Body of pancreas (tissue), 4 donors: ENCODE measurements at regions not wholly inside any gene's neighbourhood (a gene's known extent, or its start where the extent isn't known, plus 50 kb on each side); places are given as distances from the start of the nearest gene placed in this dataset.

Experiments
- ATAC-seq: fragments of 150-250 bp; one replicate; pipeline ENCODE4 v1.9.1; 2016
- DNase-seq, 4 donors: peaks; one replicate each; pipeline ENCODE4 v3.0.0-alpha.2; 2019
- H3K27ac ChIP-seq, 4 donors: fragments of 200-600 bp; sonication (generic); 1 replicate in 3 of 4; 2 replicates in 1 of 4; pipeline versions ENCODE4 v1.5.1 to v1.6.1; 2016 to 2019; ENCODE audit warnings: mild to moderate bottlenecking in 1 of 4, mixed read lengths in 1 of 4, moderate library complexity in 1 of 4
- H3K27me3 ChIP-seq, 2 donors: fragments of 200-600 bp; sonication (generic); one replicate each; pipeline ENCODE4 v1.6.0; 2016; ENCODE audit warnings: mild to moderate bottlenecking in 1 of 2
- H3K36me3 ChIP-seq, 2 donors: fragments of 200-600 bp; sonication (generic); replicated peaks in 1 of 2; 2 replicates each; pipeline ENCODE4 v1.5.1; 2016; ENCODE audit warnings: low read depth in 2 of 2; ENCODE audit not compliant: insufficient read depth in 1 of 2
- H3K4me1 ChIP-seq: fragments of 200-600 bp; sonication (generic); one replicate; pipeline ENCODE4 v1.6.0; 2016
- H3K4me3 ChIP-seq, 2 donors: fragments of 200-600 bp; sonication (generic); 1 replicate in 1 of 2; 2 replicates in 1 of 2; pipeline ENCODE4 v1.5.1; 2016 to 2019
- H3K9me3 ChIP-seq, 3 donors: fragments of 200-600 bp; sonication (generic); 1 replicate in 2 of 3; 2 replicates in 1 of 3; pipeline ENCODE4 v1.5.1; 2016
- CTCF ChIP-seq, 7 experiments: fragments of 450-650 bp in 4 of 7; fragments of 200-600 bp in 3 of 7; sonication (generic) in 3 of 7; IDR thresholded peaks; one replicate each; pipeline ENCODE4 v1.5.1; 2016 to 2019; ENCODE audit warnings: antibody characterized with exemption in 7 of 7
- POLR2A ChIP-seq, 3 donors: fragments of 450-650 bp; IDR thresholded peaks; one replicate each; pipeline ENCODE4 v1.6.1; 2016; ENCODE audit warnings: antibody characterized with exemption in 3 of 3, mild to moderate bottlenecking in 2 of 3
- WGBS, 2 donors: methylation state at CpG; one replicate each; pipeline ENCODE4 v1.1.5; 2017; 5-methylcytosine and 5-hydroxymethylcytosine counted together
- intact Hi-C: fragments of 100-400 bp; cut with DNase I; formaldehyde crosslinking; loops from one replicate; pipeline ENCODE4 v1.15.1; 2023

GRCh38 chr13:32857689-32858088, 158.5 kb upstream of the KL start:
- no peaks in the 10 kb centered on the region for H3K27me3 ChIP-seq
- H3K4me3 ChIP-seq: no peak overlapping the region
- no peak for ATAC-seq
- H3K27ac ChIP-seq: no peak overlapping the region
- peaks cover 0 to 12% (median 0%) of the 10 kb centered on the region in 3 donors for H3K9me3 ChIP-seq
- intact Hi-C loops: no loop called here
- no peaks in the 10 kb centered on the region for H3K36me3 ChIP-seq
- TF ChIP-seq POLR2A (IDR thresholded peaks at IDR 0.05) (no peak), CTCF (IDR thresholded peaks at IDR 0.05) (no peak)
- WGBS, 2 donors: 77 to 88% methylated on average over 4 to 6 of the region's 6 CpGs
- no peak for DNase-seq
- no peaks in the 10 kb centered on the region for H3K4me1 ChIP-seq

GRCh38 chr13:32859707-32860292, 156.4 kb upstream of the KL start:
- Histone ChIP-seq H3K36me3 (no peaks in the 10 kb centered on the region), H3K27ac (no peak overlapping the region), H3K9me3 (peaks cover 0 to 12% (median 0%) of the 10 kb centered on the region in 3 donors), H3K4me1 (no peaks in the 10 kb centered on the region), H3K4me3 (no peak overlapping the region), H3K27me3 (no peaks in the 10 kb centered on the region)
- DNase-seq (no peak), ATAC-seq (no peak)
- TF ChIP-seq CTCF (IDR thresholded peaks at IDR 0.05) (no peak), POLR2A (IDR thresholded peaks at IDR 0.05) (no peak)
- intact Hi-C loops: no loop called here
- WGBS, 2 donors: 83 to 86% methylated on average over 14 of the region's 14 CpGs

GRCh38 chr13:32861304-32861703, 154.9 kb upstream of the KL start:
- no peaks in the 10 kb centered on the region for H3K36me3 ChIP-seq
- no peak overlapping the region for H3K4me3 ChIP-seq
- TF ChIP-seq POLR2A (IDR thresholded peaks at IDR 0.05) (no peak), CTCF (IDR thresholded peaks at IDR 0.05) (no peak)
- no peak overlapping the region for H3K27ac ChIP-seq
- WGBS, 2 donors: 77 to 82% methylated on average over 3 of the region's 3 CpGs
- ATAC-seq: no peak
- peaks cover 0 to 12% (median 0%) of the 10 kb centered on the region in 3 donors for H3K9me3 ChIP-seq
- DNase-seq: no peak
- intact Hi-C loops: no loop called here
- no peaks in the 10 kb centered on the region for H3K27me3 ChIP-seq
- H3K4me1 ChIP-seq: no peaks in the 10 kb centered on the region

- Histone ChIP-seq H3K9me3 (peaks cover 0 to 12% (median 0%) of the 10 kb centered on the region in 3 donors), H3K27ac (no peak overlapping the region), H3K4me1 (no peaks in the 10 kb centered on the region), H3K36me3 (no peaks in the 10 kb centered on the region), H3K27me3 (no peaks in the 10 kb centered on the region), H3K4me3 (no peak overlapping the region)
- DNase-seq (no peak), ATAC-seq (no peak)
- intact Hi-C loops: no loop called here
- WGBS, 2 donors: 79 to 80% methylated on average over 3 of the region's 3 CpGs
- TF ChIP-seq POLR2A (IDR thresholded peaks at IDR 0.05) (no peak), CTCF (IDR thresholded peaks at IDR 0.05) (no peak)
Observed at GRCh38 chr13:32863596-32863995, 152.6 kb upstream of the KL start.

GRCh38 chr13:32866921-32867320, 149.3 kb upstream of the KL start:
- H3K9me3 ChIP-seq: peaks cover 0 to 9% (median 0%) of the 10 kb centered on the region in 3 donors
- H3K27ac ChIP-seq: no peak overlapping the region
- no peak overlapping the region for H3K4me3 ChIP-seq
- TF ChIP-seq CTCF (IDR thresholded peaks at IDR 0.05) (no peak), POLR2A (IDR thresholded peaks at IDR 0.05) (no peak)
- no peaks in the 10 kb centered on the region for H3K36me3 ChIP-seq
- no peaks in the 10 kb centered on the region for H3K4me1 ChIP-seq
- intact Hi-C loops: no loop called here
- ATAC-seq (no peak), DNase-seq (no peak)
- WGBS, 2 donors: 72 to 88% methylated on average over 4 of the region's 4 CpGs
- H3K27me3 ChIP-seq: no peaks in the 10 kb centered on the region
